Adrenal gland (tissue), 9 donors: ENCODE measurements at regions not wholly inside any gene's neighbourhood (a gene's known extent, or its start where the extent isn't known, plus 50 kb on each side); places are given as distances from the start of the nearest gene placed in this dataset.
A peak's percentile ranks its signal among the peaks of the same experiment; 100 is the strongest.

ENCODE experiments used
- DNase-seq, 7 donors: peaks; one replicate each; pipeline ENCODE4 v3.0.0-alpha.2; 2019 to 2020
- H3K27ac ChIP-seq, 5 donors: fragments of 200-600 bp; sonication (generic) in 4 of 5; 1 replicate in 3 of 5; 2 replicates in 2 of 5; pipeline versions ENCODE4 v1.5.1 to v1.8.0; 2016 to 2020; ENCODE audit warnings: mild to moderate bottlenecking in 1 of 5
- H3K27me3 ChIP-seq: fragments of 200-600 bp; 2 replicates; pipeline ENCODE4 v1.8.0; 2021
- H3K36me3 ChIP-seq, 2 donors: fragments of 200-600 bp; replicated peaks in 1 of 2; 1 replicate in 1 of 2; 2 replicates in 1 of 2; pipeline versions ENCODE4 v1.5.1 to v1.8.0; 2018 to 2022
- H3K4me1 ChIP-seq, 2 donors: fragments of 200-600 bp; replicated peaks in 1 of 2; 1 replicate in 1 of 2; 2 replicates in 1 of 2; pipeline versions ENCODE4 v1.5.1 to v1.8.0; 2018 to 2021
- H3K4me3 ChIP-seq, 4 donors: fragments of 200-600 bp; sonication (generic) in 3 of 4; one replicate each; pipeline ENCODE4 v1.5.1; 2016 to 2018
- H3K9me3 ChIP-seq, 3 donors: fragments of 200-600 bp; sonication (generic) in 1 of 3; replicated peaks in 1 of 3; 1 replicate in 2 of 3; 2 replicates in 1 of 3; pipeline versions ENCODE4 v1.5.1 to v1.8.0; 2016 to 2021
- POLR2A ChIP-seq, 2 donors: fragments of 450-650 bp; IDR thresholded peaks; one replicate each; pipeline ENCODE4 v1.6.1; 2017; ENCODE audit warnings: antibody characterized with exemption in 2 of 2, mild to moderate bottlenecking in 2 of 2, moderate library complexity in 1 of 2
- WGBS, 4 donors: extraction: QIAGEN DNeasy Blood & Tissue Kit in 2 of 4; methylation state at CpG; one replicate each; pipeline versions ENCODE4 v1.1.5 to v1.1.7; 2013 to 2017; 5-methylcytosine and 5-hydroxymethylcytosine counted together
- intact Hi-C, 2 donors: fragments of 100-400 bp; cut with DNase I; formaldehyde crosslinking; loops; one replicate each; pipeline versions ENCODE4 v1.14.1 to v1.15.0; 2022 to 2023
- TF ChIP-seq, protein P1 (sequence below), 6 experiments: fragments of 450-650 bp in 4 of 6; fragments of 200-600 bp in 2 of 6; sonication (generic) in 1 of 6; IDR thresholded peaks; 1 replicate in 5 of 6; 2 replicates in 1 of 6; pipeline versions ENCODE4 v1.5.1 to v1.8.0; 2016 to 2021; ENCODE audit warnings: antibody characterized with exemption in 6 of 6, mild to moderate bottlenecking in 2 of 6, moderate library complexity in 1 of 6
- donor health status: healthy with polysubstance abuse.
- donor health status: Bipolar disorder and iron deficiency.
- donor health status: DM: yes; HTN: yes; CAD: no.
- donor health status: DM: no; HTN: no; CAD: no.
- donor health status: DM: no; HTN: no; CAD: no.

DNA sequence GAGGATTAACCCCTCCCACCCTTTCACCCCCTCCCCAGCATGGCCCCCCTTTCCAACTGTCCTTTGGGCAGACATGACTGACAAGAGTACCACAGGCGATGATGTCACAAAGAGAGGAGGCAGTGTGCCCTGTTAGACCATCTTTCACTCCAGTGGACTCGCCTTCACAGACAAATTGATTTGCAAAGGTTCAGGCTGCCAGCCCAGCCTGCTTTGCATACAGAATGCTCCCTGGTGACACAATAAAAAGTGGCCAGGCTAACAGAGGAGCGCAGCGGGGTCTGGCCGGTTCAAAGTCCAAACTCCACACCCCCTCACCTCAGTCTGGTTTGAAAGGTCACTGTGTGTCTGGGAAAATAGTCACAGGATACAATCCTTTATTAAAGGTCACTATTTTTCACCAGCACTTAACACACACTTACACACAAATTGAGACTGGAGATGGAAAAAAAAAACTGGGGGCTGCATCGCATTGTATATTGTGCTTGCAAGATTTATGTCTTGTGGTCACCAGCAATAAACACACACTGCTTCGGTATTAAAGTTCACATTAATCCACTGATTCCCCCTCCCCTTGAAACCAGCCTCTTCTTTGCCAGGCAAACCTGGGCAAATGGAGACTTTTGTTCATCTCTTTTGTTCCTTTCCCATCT lies 236.9 kb downstream of the BCL11A start:
- intact Hi-C loops, result no loop called here
- TF ChIP-seq POLR2A (IDR thresholded peaks at IDR 0.05), result no peak
- TF ChIP-seq, protein P1, sequence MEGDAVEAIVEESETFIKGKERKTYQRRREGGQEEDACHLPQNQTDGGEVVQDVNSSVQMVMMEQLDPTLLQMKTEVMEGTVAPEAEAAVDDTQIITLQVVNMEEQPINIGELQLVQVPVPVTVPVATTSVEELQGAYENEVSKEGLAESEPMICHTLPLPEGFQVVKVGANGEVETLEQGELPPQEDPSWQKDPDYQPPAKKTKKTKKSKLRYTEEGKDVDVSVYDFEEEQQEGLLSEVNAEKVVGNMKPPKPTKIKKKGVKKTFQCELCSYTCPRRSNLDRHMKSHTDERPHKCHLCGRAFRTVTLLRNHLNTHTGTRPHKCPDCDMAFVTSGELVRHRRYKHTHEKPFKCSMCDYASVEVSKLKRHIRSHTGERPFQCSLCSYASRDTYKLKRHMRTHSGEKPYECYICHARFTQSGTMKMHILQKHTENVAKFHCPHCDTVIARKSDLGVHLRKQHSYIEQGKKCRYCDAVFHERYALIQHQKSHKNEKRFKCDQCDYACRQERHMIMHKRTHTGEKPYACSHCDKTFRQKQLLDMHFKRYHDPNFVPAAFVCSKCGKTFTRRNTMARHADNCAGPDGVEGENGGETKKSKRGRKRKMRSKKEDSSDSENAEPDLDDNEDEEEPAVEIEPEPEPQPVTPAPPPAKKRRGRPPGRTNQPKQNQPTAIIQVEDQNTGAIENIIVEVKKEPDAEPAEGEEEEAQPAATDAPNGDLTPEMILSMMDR (IDR thresholded peaks at IDR 0.05), result no peak

DNA sequence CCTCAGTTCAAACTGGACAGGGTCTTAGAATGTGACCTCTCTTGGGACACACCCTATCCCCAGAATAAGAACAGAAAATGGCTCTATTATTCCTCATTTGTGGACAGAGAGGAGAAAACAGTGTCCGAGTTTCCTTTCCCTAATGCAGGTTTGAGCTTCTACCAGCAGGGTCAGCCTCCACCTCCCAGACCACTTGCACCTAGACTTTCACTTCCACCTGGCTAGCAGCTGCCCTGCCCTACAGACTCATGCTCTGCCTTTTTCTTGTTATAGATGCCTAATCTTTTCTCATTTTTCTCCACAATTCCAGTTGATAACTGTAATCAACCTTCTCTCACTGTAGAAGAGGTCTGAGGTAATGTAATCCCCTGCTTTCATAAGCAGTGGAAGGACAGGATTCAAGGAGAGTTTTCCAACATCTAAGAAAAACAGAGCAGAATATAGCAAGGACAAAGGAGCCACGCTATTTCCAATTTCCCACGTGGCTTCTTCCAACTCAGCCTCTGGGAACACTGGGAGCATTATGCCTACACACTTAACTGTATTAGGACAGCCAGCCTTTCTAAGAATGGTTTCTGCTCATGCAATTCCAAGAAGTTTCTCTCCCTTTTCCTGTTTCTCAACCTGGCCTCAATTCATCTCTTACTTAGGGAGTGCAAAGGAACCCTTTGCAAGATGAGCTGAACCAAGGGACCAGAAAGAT lies 239.8 kb downstream of the BCL11A start:
- 67 to 78% (median 71%) methylated on average over 3 of the region's 3 CpGs for WGBS, 4 donors
- no peaks in the 10 kb centered on the region for H3K9me3 ChIP-seq
- intact Hi-C loops, result no loop called here
- TF ChIP-seq, protein P1 (IDR thresholded peaks at IDR 0.05), result no peak
- TF ChIP-seq POLR2A (IDR thresholded peaks at IDR 0.05), result no peak
- peaks cover 7% of the 10 kb centered on the region in 2 donors for H3K4me1 ChIP-seq
- H3K27ac ChIP-seq, result no peak overlapping the region
- DNase-seq, result no peak
- H3K36me3 ChIP-seq, result no peaks in the 10 kb centered on the region
- H3K27me3 ChIP-seq, result no peaks in the 10 kb centered on the region
- no peak overlapping the region for H3K4me3 ChIP-seq

More for the DNA sequence above, 236.9 kb downstream of the BCL11A start:
- H3K4me3 ChIP-seq, result no peak overlapping the region
- WGBS, 4 donors, result 21 to 32% (median 30%) methylated on average over 7 of the region's 7 CpGs
- H3K27me3 ChIP-seq, result no peaks in the 10 kb centered on the region
- no peaks in the 10 kb centered on the region for H3K9me3 ChIP-seq
- peak in 2 of 7 donors; percentile 16 to 25 for DNase-seq
- no peaks in the 10 kb centered on the region for H3K36me3 ChIP-seq
- H3K27ac ChIP-seq, result no peak overlapping the region
- H3K4me1 ChIP-seq, result peaks cover 7% of the 10 kb centered on the region in 2 donors

DNA sequence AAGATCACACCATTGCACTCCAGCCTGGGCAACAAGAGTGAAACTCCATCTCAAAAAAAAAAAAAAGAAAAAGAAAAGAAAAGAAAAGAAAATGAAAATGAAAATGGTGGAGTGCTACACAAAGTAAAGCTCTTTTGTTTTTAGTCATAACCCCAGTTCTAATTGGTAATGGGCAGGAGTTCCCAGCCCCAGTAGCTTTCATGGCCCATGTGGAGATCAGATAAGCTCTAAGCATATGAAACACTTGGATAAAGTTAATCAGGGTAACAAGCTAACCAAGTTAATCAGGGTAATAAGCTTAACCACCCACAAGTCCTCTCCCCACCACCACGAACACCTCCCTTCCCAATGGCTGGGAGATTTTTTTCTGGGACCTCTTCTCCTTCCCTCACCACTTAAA lies 240.8 kb downstream of the BCL11A start:
- Histone ChIP-seq H3K27ac (no peak overlapping the region), H3K4me3 (no peak overlapping the region), H3K36me3 (no peaks in the 10 kb centered on the region), H3K27me3 (no peaks in the 10 kb centered on the region), H3K4me1 (peaks cover 7% of the 10 kb centered on the region in 2 donors), H3K9me3 (no peaks in the 10 kb centered on the region)
- no peak for DNase-seq
- intact Hi-C loops, result no loop called here
- 18 to 93% (median 54%) methylated on average over 1 of the region's 1 CpG for WGBS, 4 donors
- TF ChIP-seq POLR2A (IDR thresholded peaks at IDR 0.05), result no peak
- TF ChIP-seq, protein P1 (IDR thresholded peaks at IDR 0.05), result no peak

DNA sequence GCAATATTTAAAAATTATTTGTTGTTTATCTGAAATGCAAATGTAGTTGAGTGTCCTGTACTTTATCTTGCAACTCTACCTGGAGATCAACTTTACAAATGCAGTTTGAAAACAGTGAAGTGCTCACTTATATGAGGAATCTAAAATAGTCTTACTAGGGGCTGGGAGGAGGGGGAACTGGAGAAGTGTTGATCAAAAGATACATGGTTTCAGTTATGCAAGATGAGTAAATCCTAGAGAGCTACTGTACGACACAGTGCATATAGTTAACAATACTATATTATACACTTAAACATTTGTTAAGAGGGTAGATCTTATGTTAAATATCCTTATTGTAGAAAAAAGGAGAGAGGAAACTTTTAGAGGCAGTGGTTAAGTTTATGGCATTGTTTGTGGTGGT lies 241.9 kb downstream of the BCL11A start:
- DNase-seq, result no peak
- no peak for TF ChIP-seq POLR2A (IDR thresholded peaks at IDR 0.05)
- TF ChIP-seq, protein P1 (IDR thresholded peaks at IDR 0.05), result no peak
- Histone ChIP-seq H3K36me3 (no peaks in the 10 kb centered on the region), H3K4me3 (no peak overlapping the region), H3K4me1 (peaks cover 0 to 2% of the 10 kb centered on the region in 2 donors), H3K27me3 (no peaks in the 10 kb centered on the region), H3K27ac (no peak overlapping the region), H3K9me3 (no peaks in the 10 kb centered on the region)
- intact Hi-C loops, result no loop called here
- 88 to 97% (median 90%) methylated on average over 1 of the region's 1 CpG for WGBS, 4 donors
